SK-N-SH (cell line): ENCODE measurements at regions not wholly inside any gene's neighbourhood (a gene's known extent, or its start where the extent isn't known, plus 50 kb on each side); places are given as distances from the start of the nearest gene placed in this dataset.

Experiments
- CTCF ChIA-PET: fragments of 300-600, 350-600 bp; formaldehyde crosslinking; extraction: SDS; loops from one replicate; lab custom pipeline; 2021; lab: Yijun Ruan, JAX
- POLR2A ChIA-PET: fragments of 350-600 bp; sonication (Branson Sonifier 250); formaldehyde crosslinking; extraction: SDS; loops from one replicate; lab custom pipeline; 2020; ENCODE audit warnings: antibody characterized with exemption, inconsistent platforms; lab: Yijun Ruan, JAX
- DNase-seq: peaks from one replicate; pipeline ENCODE4 v3.0.0; 2012
- H2AFZ ChIP-seq: fragments of 200-600 bp; sonication (generic); 2 replicates; pipeline ENCODE4 v1.8.1; 2016; ENCODE audit warnings: antibody characterized with exemption, mild to moderate bottlenecking, low read depth
- H3F3A ChIP-seq: fragments of 200-600 bp; sonication (generic); replicated peaks from 2 replicates; pipeline ENCODE3; 2016; ENCODE audit warnings: antibody characterized with exemption, mild to moderate bottlenecking; ENCODE audit not compliant: insufficient read depth
- H3K27ac ChIP-seq, 2 experiments: fragments of 200-500 bp in 1 of 2; fragments of 200-600 bp in 1 of 2; sonication (Bioruptor generic) in 1 of 2; sonication (generic), shearing (Covaris generic) in 1 of 2; 2 replicates each; pipeline versions ENCODE4 v1.5.1 to v1.6.1; 2014 to 2016; ENCODE audit warnings: low read depth in 2 of 2, inconsistent platforms in 1 of 2, low read length in 1 of 2, mild to moderate bottlenecking in 1 of 2, mixed read lengths in 1 of 2
- H3K27me3 ChIP-seq: fragments of 200-600 bp; sonication (generic), shearing (Covaris generic); 2 replicates; pipeline ENCODE4 v1.6.1; 2016; ENCODE audit warnings: mixed run types; ENCODE audit not compliant: insufficient read depth
- H3K36me3 ChIP-seq, 2 experiments: fragments of 200-500 bp in 1 of 2; fragments of 200-600 bp in 1 of 2; sonication (Bioruptor generic) in 1 of 2; sonication (generic) in 1 of 2; replicated peaks in 1 of 2; 2 replicates each; pipeline versions ENCODE3 to v1.5.1; 2014 to 2016; ENCODE audit warnings: low read length in 1 of 2, mild to moderate bottlenecking in 1 of 2; ENCODE audit not compliant: insufficient read depth in 2 of 2, control insufficient read depth in 1 of 2
- H3K4me1 ChIP-seq, 2 experiments: fragments of 200-500 bp in 1 of 2; fragments of 200-600 bp in 1 of 2; sonication (Bioruptor generic) in 1 of 2; sonication (generic), shearing (Covaris generic) in 1 of 2; 2 replicates each; pipeline versions ENCODE4 v1.5.1 to v1.6.1; 2014 to 2016; ENCODE audit warnings: low read depth in 1 of 2, low read length in 1 of 2, mixed run types in 1 of 2; ENCODE audit not compliant: insufficient read depth in 2 of 2, control insufficient read depth in 1 of 2
- H3K4me2 ChIP-seq: fragments of 200-600 bp; sonication (generic), shearing (Covaris generic); 2 replicates; pipeline ENCODE4 v1.6.1; 2017; ENCODE audit warnings: mixed run types
- H3K4me3 ChIP-seq, 2 experiments: fragments of 200-500 bp in 1 of 2; fragments of 200-600 bp in 1 of 2; sonication (Bioruptor generic) in 1 of 2; sonication (generic), shearing (Covaris generic) in 1 of 2; 2 replicates each; pipeline versions ENCODE4 v1.5.1 to v1.8.1; 2014 to 2016; ENCODE audit warnings: low read depth in 2 of 2, inconsistent platforms in 1 of 2, low read length in 1 of 2, mild to moderate bottlenecking in 1 of 2, mixed read lengths in 1 of 2, moderate library complexity in 1 of 2
- H3K79me2 ChIP-seq: fragments of 200-600 bp; sonication (generic); 2 replicates; pipeline ENCODE4 v1.8.1; 2017; ENCODE audit warnings: mild to moderate bottlenecking; ENCODE audit not compliant: insufficient read depth
- H3K9ac ChIP-seq: fragments of 200-600 bp; sonication (generic); 2 replicates; pipeline ENCODE4 v1.6.1; 2017; ENCODE audit warnings: mixed run types
- H3K9me2 ChIP-seq: fragments of 200-600 bp; sonication (generic); 2 replicates; pipeline ENCODE4 v1.6.1; 2017; ENCODE audit warnings: mixed run types
- H3K9me3 ChIP-seq: fragments of 200-600 bp; sonication (generic); 2 replicates; pipeline ENCODE4 v1.6.1; 2017; ENCODE audit warnings: mixed run types, mild to moderate bottlenecking, moderate library complexity
- H4K20me1 ChIP-seq: fragments of 200-600 bp; sonication (generic); 2 replicates; pipeline ENCODE4 v1.6.1; 2017; ENCODE audit warnings: mild to moderate bottlenecking, mixed run types; ENCODE audit not compliant: insufficient read depth
- CTCF ChIP-seq: fragments of 200-600 bp; sonication (generic); IDR thresholded peaks from 2 replicates; pipeline ENCODE4 v1.6.1; 2017; ENCODE audit warnings: antibody characterized with exemption, mild to moderate bottlenecking, moderate library complexity
- ELF1 ChIP-seq: IDR thresholded peaks from 2 replicates; pipeline ENCODE4 v1.4.0; 2012
- EP300 ChIP-seq, 2 experiments: IDR thresholded peaks; 2 replicates each; pipeline versions ENCODE4 v1.4.0 to v1.6.1; 2012; ENCODE audit warnings: borderline replicate concordance in 1 of 2, low read depth in 1 of 2, low read length in 1 of 2
- FOXM1 ChIP-seq: IDR thresholded peaks from 2 replicates; pipeline ENCODE4 v1.4.0; 2012; ENCODE audit warnings: low read depth, mild to moderate bottlenecking
- GABPA ChIP-seq: IDR thresholded peaks from 2 replicates; pipeline ENCODE4 v1.4.0; 2012; ENCODE audit warnings: low read depth, mild to moderate bottlenecking
- PBX3 ChIP-seq: IDR thresholded peaks from 2 replicates; pipeline ENCODE4; 2012
- POLR2AphosphoS5 ChIP-seq: IDR thresholded peaks from 2 replicates; pipeline ENCODE4 v1.6.1; 2012; ENCODE audit warnings: low read depth, low read length
- RAD21 ChIP-seq: IDR thresholded peaks from 2 replicates; pipeline ENCODE4 v1.6.1; 2012; ENCODE audit warnings: mild to moderate bottlenecking, low read length
- RCOR1 ChIP-seq: fragments of 150-350 bp; IDR thresholded peaks from 2 replicates; pipeline ENCODE4 v1.6.1; 2017; ENCODE audit warnings: antibody characterized with exemption, low read length
- REST ChIP-seq: IDR thresholded peaks from 2 replicates; pipeline ENCODE4 v1.6.1; 2012; ENCODE audit warnings: mild to moderate bottlenecking, low read depth, low read length, moderate library complexity
- SIN3A ChIP-seq: IDR thresholded peaks from 2 replicates; pipeline ENCODE4 v1.6.1; 2012; ENCODE audit warnings: low read depth, mild to moderate bottlenecking, low read length, moderate library complexity, borderline replicate concordance
- USF1 ChIP-seq: IDR thresholded peaks from 2 replicates; pipeline ENCODE4 v1.4.0; 2012; ENCODE audit warnings: low read depth, borderline replicate concordance
- USF2 ChIP-seq: fragments of 150-350 bp; IDR thresholded peaks from 2 replicates; pipeline ENCODE4 v1.6.1; 2017; ENCODE audit warnings: antibody characterized with exemption, low read length, low read depth, borderline replicate concordance
- WGBS: methylation state at CpG from one replicate; pipeline ENCODE4 v1.1.6; 2017; ENCODE audit warnings: low lambda C conversion rate; 5-methylcytosine and 5-hydroxymethylcytosine counted together

- CTCF ChIA-PET: interaction anchor here (1.7 kb wide), 1 partner anchor 15 kb away, joined by 4 read pairs; no protein-coding TSS in a partner anchor
- 54% methylated on average over 4 of the region's 4 CpGs for WGBS
- Histone ChIP-seq H3K4me2 (no peak overlapping the region), H3K4me3 (no peak overlapping the region), H3K27ac (no peak overlapping the region), H3K9ac (no peak overlapping the region), H3F3A (no peaks in the 10 kb centered on the region), H4K20me1 (no peaks in the 10 kb centered on the region), H3K4me1 (no peaks in the 10 kb centered on the region), H3K27me3 (no peaks in the 10 kb centered on the region), H3K79me2 (no peaks in the 10 kb centered on the region), H3K9me2 (no peaks in the 10 kb centered on the region), H3K36me3 (no peaks in the 10 kb centered on the region), H3K9me3 (no peaks in the 10 kb centered on the region), H2AFZ (no peak overlapping the region)
- TF ChIP-seq PBX3: no peak
- TF ChIP-seq USF1: no peak
- TF ChIP-seq EP300 (IDR thresholded peaks at IDR 0.05; ENCODE audit: borderline replicate concordance in 1 of 2, low read depth in 1 of 2, low read length in 1 of 2): no peak
- TF ChIP-seq USF2: no peak
- TF ChIP-seq SIN3A: no peak
- TF ChIP-seq POLR2AphosphoS5: no peak
- no peak for TF ChIP-seq GABPA
- TF ChIP-seq CTCF: no peak
- TF ChIP-seq REST: no peak
- no peak for TF ChIP-seq RAD21
- no peak for TF ChIP-seq RCOR1
- TF ChIP-seq FOXM1: no peak
- no peak for TF ChIP-seq ELF1
- DNase-seq: no peak
- POLR2A ChIA-PET: no interaction called here
Observed at GRCh38 chr3:73222126-73222525, 160.7 kb downstream of the EBLN2 start.
